SK-N-SH treated with all-trans-retinoic acid at 6 μM for 48 hours (cell line): ENCODE measurements at regions not wholly inside any gene's neighbourhood (a gene's known extent, or its start where the extent isn't known, plus 50 kb on each side); places are given as distances from the start of the nearest gene placed in this dataset.
"Not testable (repeated sequence)": the region's sequence is repeated elsewhere in the genome, so short reads cannot be mapped to it uniquely, and the experiment has no call there.

Experiments used
- ATAC-seq: fragments of 200-7000 bp; cut with Tn5 transposase; 3 replicates; pipeline ENCODE4 v1.9.1; 2020; ENCODE audit warnings: mild to moderate bottlenecking, moderate library complexity
- ARNTL ChIP-seq: fragments of 450-650 bp; formaldehyde crosslinking; IDR thresholded peaks from 2 replicates; pipeline ENCODE4 v1.5.0; 2020; ENCODE audit warnings: low read depth, mild to moderate bottlenecking, moderate library complexity, borderline replicate concordance
- BACH2 ChIP-seq: fragments of 250-450 bp; sonication (Bioruptor Pico); IDR thresholded peaks from 2 replicates; pipeline ENCODE4 v1.9.0; 2021; ENCODE audit warnings: mild to moderate bottlenecking, borderline replicate concordance
- CREB5 ChIP-seq: fragments of 250-450 bp; sonication (Bioruptor Pico); IDR thresholded peaks from 2 replicates; pipeline ENCODE4 v1.5.1; 2020; ENCODE audit warnings: low read depth, mild to moderate bottlenecking, moderate library complexity
- CSDC2 ChIP-seq: fragments of 250-450 bp; sonication (Bioruptor Pico); IDR thresholded peaks from 2 replicates; pipeline ENCODE4 v1.5.0; 2020; ENCODE audit warnings: mild to moderate bottlenecking, moderate library complexity
- GLIS3 ChIP-seq: fragments of 250-450 bp; sonication (Bioruptor Pico); IDR thresholded peaks from 2 replicates; pipeline ENCODE4 v1.5.0; 2020; ENCODE audit warnings: mild to moderate bottlenecking, moderate library complexity
- ISL1 ChIP-seq: fragments of 250-450 bp; sonication (Bioruptor Pico); IDR thresholded peaks from 2 replicates; pipeline ENCODE4 v2.1.2; 2022; ENCODE audit warnings: mild to moderate bottlenecking, moderate library complexity
- OSR1 ChIP-seq: fragments of 250-450 bp; sonication (Bioruptor Pico); IDR thresholded peaks from 2 replicates; pipeline ENCODE4 v1.8.0; 2022; ENCODE audit warnings: moderate library complexity, mild to moderate bottlenecking, inconsistent platforms
- PATZ1 ChIP-seq: fragments of 250-450 bp; sonication (Bioruptor Pico); IDR thresholded peaks from 2 replicates; pipeline ENCODE4 v1.8.0; 2020; ENCODE audit warnings: mild to moderate bottlenecking, moderate library complexity, borderline replicate concordance
- PPARA ChIP-seq: fragments of 250-450 bp; sonication (Bioruptor Pico); IDR thresholded peaks from 2 replicates; pipeline ENCODE4 v1.5.0; 2020; ENCODE audit warnings: mild to moderate bottlenecking, borderline replicate concordance
- RARB ChIP-seq: fragments of 250-450 bp; sonication (Bioruptor Pico); IDR thresholded peaks from 2 replicates; pipeline ENCODE4 v1.8.0; 2021; ENCODE audit warnings: mild to moderate bottlenecking, moderate library complexity
- SNAI2 ChIP-seq: fragments of 250-450 bp; sonication (Bioruptor Pico); IDR thresholded peaks from 2 replicates; pipeline ENCODE4 v1.5.0; 2020; ENCODE audit warnings: mild to moderate bottlenecking, moderate library complexity
- TCF4 ChIP-seq: fragments of 250-450 bp; sonication (Bioruptor Pico); IDR thresholded peaks from 2 replicates; pipeline ENCODE4 v1.8.0; 2021; ENCODE audit warnings: mild to moderate bottlenecking, moderate library complexity, borderline replicate concordance
- TOX ChIP-seq: fragments of 250-450 bp; sonication (Bioruptor Pico); IDR thresholded peaks from 2 replicates; pipeline ENCODE4 v1.8.0; 2021; ENCODE audit warnings: mild to moderate bottlenecking, moderate library complexity, borderline replicate concordance
- TSHZ2 ChIP-seq: fragments of 250-450 bp; sonication (Bioruptor Pico); IDR thresholded peaks from 2 replicates; pipeline ENCODE4 v1.5.0; 2020; ENCODE audit warnings: mild to moderate bottlenecking, moderate library complexity
- ZNF70 ChIP-seq: fragments of 450-650 bp; formaldehyde crosslinking; IDR thresholded peaks from 2 replicates; pipeline ENCODE4 v1.5.0; 2020; ENCODE audit warnings: mild to moderate bottlenecking, moderate library complexity
- ZNF8 ChIP-seq: fragments of 450-650 bp; formaldehyde crosslinking; IDR thresholded peaks from 2 replicates; pipeline ENCODE4 v1.5.0; 2020; ENCODE audit warnings: mild to moderate bottlenecking, moderate library complexity

GRCh38 chrX:104482757-104483156 is 83.2 kb upstream of the IL1RAPL2 start (continued):
- no peak for TF ChIP-seq ARNTL (CRISPR knock-in tag)

GRCh38 chrX:104469771-104470170 is 96.2 kb upstream of the IL1RAPL2 start:
- no peak for ATAC-seq
- TF ChIP-seq ZNF70 (no peak), ARNTL (CRISPR knock-in tag) (no peak), RARB (no peak), GLIS3 (CRISPR knock-in tag) (no peak), ISL1 (no peak), OSR1 (CRISPR knock-in tag) (no peak), CREB5 (CRISPR knock-in tag) (no peak), TSHZ2 (CRISPR knock-in tag) (no peak), SNAI2 (CRISPR knock-in tag) (no peak), TOX (CRISPR knock-in tag) (no peak), ZNF8 (no peak), BACH2 (CRISPR knock-in tag) (no peak), PPARA (no peak), PATZ1 (CRISPR knock-in tag) (no peak), TCF4 (CRISPR knock-in tag) (no peak)
- TF ChIP-seq, all 23 proteins: peak for 0

GRCh38 chrX:104459796-104460195 is 106.2 kb upstream of the IL1RAPL2 start:
- TF ChIP-seq ARNTL (CRISPR knock-in tag) (no peak), CSDC2 (CRISPR knock-in tag) (no peak), TCF4 (CRISPR knock-in tag) (no peak), PATZ1 (CRISPR knock-in tag) (no peak), TSHZ2 (CRISPR knock-in tag) (no peak)
- no peak for ATAC-seq

- not testable (repeated sequence) for ATAC-seq
Measured at GRCh38 chrX:104457130-104457529, 108.9 kb upstream of the IL1RAPL2 start.
